Testis (tissue), 2 donors: ENCODE measurements at regions not wholly inside any gene's neighbourhood (a gene's known extent, or its start where the extent isn't known, plus 50 kb on each side); places are given as distances from the start of the nearest gene placed in this dataset.
"Not testable (repeated sequence)": the region's sequence is repeated elsewhere in the genome, so short reads cannot be mapped to it uniquely, and the experiment has no call there.

Experiments
- DNase-seq: peaks from one replicate; pipeline ENCODE4 v3.0.0-alpha.2; 2019
- H3K27ac ChIP-seq, 2 donors: fragments of 200-600 bp; sonication (generic); one replicate each; pipeline ENCODE4 v1.5.1; 2019
- H3K27me3 ChIP-seq: fragments of 200-600 bp; sonication (generic); one replicate; pipeline ENCODE4 v1.5.1; 2019
- H3K36me3 ChIP-seq: fragments of 200-600 bp; sonication (generic); one replicate; pipeline ENCODE4 v1.5.1; 2017; ENCODE audit warnings: low read depth; ENCODE audit errors: missing control alignments
- H3K4me1 ChIP-seq: fragments of 200-600 bp; sonication (generic); one replicate; pipeline ENCODE4 v1.5.1; 2019
- H3K4me3 ChIP-seq, 2 donors: fragments of 200-600 bp; sonication (generic); one replicate each; pipeline ENCODE4 v1.5.1; 2017 to 2019
- H3K9me3 ChIP-seq: fragments of 200-600 bp; sonication (generic); one replicate; pipeline ENCODE4 v1.5.1; 2017
- POLR2A ChIP-seq: fragments of 450-650 bp; IDR thresholded peaks from one replicate; pipeline ENCODE4 v1.6.1; 2017; ENCODE audit warnings: antibody characterized with exemption, mild to moderate bottlenecking, moderate library complexity
- WGBS, 2 donors: methylation state at CpG; one replicate each; pipeline ENCODE4 v1.1.5; 2018; 5-methylcytosine and 5-hydroxymethylcytosine counted together
- intact Hi-C: fragments of 100-400 bp; cut with DNase I; formaldehyde crosslinking; loops from one replicate; pipeline ENCODE4 v1.15.1; 2023; ENCODE audit warnings: low total_unique reads
- TF ChIP-seq, protein P1 (sequence below), 3 experiments: fragments of 450-650 bp in 2 of 3; fragments of 200-600 bp in 1 of 3; sonication (generic) in 1 of 3; IDR thresholded peaks; one replicate each; pipeline ENCODE4 v1.5.1; 2016 to 2019; ENCODE audit warnings: antibody characterized with exemption in 3 of 3, mild to moderate bottlenecking in 2 of 3, moderate library complexity in 1 of 3

DNA sequence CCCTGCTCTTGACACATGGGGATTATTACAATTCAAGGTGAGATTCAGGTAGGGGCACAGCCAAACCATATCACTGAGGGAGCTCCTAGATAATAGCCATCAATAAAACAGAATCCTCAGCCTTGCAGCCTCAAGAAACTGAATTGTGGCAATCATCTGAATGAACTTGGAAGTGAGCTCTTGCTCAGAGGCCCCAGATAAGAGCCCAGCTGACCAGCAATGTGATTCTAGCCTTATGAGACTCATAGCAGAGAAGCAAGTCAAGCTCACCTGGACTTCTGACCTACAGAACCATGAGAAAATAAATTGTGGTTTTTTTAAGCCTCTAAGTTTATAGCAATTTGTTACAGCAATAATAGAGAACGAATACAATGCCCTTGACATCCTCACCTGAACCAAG, 302.5 kb downstream of the LTN1 start:
- 83 to 91% methylated on average over 1 of the region's 1 CpG for WGBS, 2 donors
- Histone ChIP-seq H3K4me3 (no peak overlapping the region), H3K36me3 (no peaks in the 10 kb centered on the region), H3K9me3 (no peaks in the 10 kb centered on the region), H3K4me1 (no peaks in the 10 kb centered on the region), H3K27me3 (no peaks in the 10 kb centered on the region), H3K27ac (no peak overlapping the region)
- intact Hi-C loops, result no loop called here
- DNase-seq, result no peak
- no peak for TF ChIP-seq POLR2A
- TF ChIP-seq, protein P1, sequence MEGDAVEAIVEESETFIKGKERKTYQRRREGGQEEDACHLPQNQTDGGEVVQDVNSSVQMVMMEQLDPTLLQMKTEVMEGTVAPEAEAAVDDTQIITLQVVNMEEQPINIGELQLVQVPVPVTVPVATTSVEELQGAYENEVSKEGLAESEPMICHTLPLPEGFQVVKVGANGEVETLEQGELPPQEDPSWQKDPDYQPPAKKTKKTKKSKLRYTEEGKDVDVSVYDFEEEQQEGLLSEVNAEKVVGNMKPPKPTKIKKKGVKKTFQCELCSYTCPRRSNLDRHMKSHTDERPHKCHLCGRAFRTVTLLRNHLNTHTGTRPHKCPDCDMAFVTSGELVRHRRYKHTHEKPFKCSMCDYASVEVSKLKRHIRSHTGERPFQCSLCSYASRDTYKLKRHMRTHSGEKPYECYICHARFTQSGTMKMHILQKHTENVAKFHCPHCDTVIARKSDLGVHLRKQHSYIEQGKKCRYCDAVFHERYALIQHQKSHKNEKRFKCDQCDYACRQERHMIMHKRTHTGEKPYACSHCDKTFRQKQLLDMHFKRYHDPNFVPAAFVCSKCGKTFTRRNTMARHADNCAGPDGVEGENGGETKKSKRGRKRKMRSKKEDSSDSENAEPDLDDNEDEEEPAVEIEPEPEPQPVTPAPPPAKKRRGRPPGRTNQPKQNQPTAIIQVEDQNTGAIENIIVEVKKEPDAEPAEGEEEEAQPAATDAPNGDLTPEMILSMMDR (IDR thresholded peaks at IDR 0.05), result no peak

DNA sequence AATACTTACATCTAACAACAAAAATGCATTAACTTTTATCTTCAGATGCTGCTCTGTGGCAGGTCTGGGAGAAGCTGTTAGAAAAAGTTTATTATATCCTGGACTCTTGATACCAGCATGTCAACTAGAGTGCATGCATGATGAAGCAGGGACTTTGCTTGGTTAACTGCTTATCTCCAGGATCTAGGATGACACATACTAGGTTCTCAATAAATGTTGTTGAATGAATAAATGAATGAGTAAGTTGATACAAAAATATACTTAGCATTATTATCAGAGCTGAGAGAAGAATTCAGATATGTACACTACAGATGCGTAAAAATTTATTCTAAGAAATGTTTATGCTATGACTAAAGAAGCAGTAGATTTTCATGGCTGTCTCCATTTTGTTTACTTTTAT, 304.3 kb downstream of the LTN1 start:
- Histone ChIP-seq H3K4me1 (no peaks in the 10 kb centered on the region), H3K36me3 (no peaks in the 10 kb centered on the region), H3K27me3 (no peaks in the 10 kb centered on the region), H3K9me3 (no peaks in the 10 kb centered on the region), H3K27ac (no peak overlapping the region), H3K4me3 (no peak overlapping the region)
- DNase-seq, result no peak
- intact Hi-C loops, result no loop called here
- TF ChIP-seq, protein P1 (IDR thresholded peaks at IDR 0.05), result no peak
- no peak for TF ChIP-seq POLR2A
- WGBS, 2 donors, result 97 to 100% methylated on average over 1 of the region's 1 CpG

DNA sequence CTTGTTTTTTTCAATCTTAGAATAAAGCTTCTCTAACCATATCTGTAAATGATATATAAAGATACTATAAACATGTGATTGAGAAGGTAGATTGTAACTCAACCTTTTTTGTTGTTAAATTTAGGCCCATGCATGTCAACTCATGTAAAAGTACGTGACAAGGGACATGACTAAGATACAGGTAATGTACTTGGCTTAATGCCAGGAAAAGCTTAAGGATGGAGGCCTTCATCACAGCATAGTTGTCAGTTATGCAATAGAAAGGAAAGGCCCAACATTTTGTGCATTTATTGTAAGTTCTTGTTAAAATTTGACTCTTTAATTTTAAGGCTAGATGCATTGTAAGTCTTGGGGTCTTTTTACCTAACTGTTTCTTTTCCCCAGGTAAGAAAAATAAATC, 305.1 kb downstream of the LTN1 start:
- Histone ChIP-seq H3K27ac (no peak overlapping the region), H3K9me3 (no peaks in the 10 kb centered on the region), H3K36me3 (no peaks in the 10 kb centered on the region), H3K4me1 (no peaks in the 10 kb centered on the region), H3K27me3 (no peaks in the 10 kb centered on the region), H3K4me3 (no peak overlapping the region)
- TF ChIP-seq POLR2A, result no peak
- TF ChIP-seq, protein P1 (IDR thresholded peaks at IDR 0.05), result no peak
- 91% methylated on average over 1 of the region's 1 CpG for WGBS, 2 donors
- intact Hi-C loops, result no loop called here
- no peak for DNase-seq

DNA sequence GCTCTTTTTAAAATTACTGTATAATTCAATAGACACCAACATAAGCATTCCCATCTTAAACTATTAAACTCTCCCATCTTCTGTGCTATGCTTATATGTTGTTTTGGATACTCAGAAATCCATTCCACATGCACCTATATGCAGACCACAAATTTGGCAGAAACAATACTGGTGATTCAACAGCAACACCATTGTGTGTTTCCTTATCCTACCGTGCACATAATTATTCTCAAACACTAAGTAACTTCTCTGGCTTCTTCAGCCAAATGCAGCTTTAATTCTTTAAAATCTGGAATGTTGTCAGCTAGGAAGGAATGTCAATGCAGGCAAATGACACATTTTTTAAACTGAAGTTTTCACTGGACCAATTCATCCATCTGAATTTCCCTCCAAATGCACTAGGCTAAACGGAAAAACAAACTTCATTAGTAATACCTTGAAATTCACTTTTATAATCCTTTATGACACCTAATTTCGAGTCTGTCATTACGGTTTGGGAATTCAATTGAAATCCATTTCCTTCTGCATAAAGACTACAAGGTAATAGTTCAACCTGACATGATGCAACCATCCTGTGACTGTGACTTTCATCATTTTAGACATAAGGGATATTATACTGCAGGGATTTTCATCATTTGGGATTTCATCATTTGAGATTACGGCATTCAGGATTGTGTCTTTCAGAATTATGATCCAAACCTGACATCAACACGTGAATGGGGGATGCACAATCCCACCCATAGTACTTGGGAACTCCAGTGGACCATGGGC, 308.5 kb downstream of the LTN1 start:
- intact Hi-C loops, result no loop called here
- no peak overlapping the region for H3K27ac ChIP-seq
- H3K4me1 ChIP-seq, result no peaks in the 10 kb centered on the region
- H3K36me3 ChIP-seq, result no peaks in the 10 kb centered on the region
- no peak for DNase-seq
- H3K9me3 ChIP-seq, result no peaks in the 10 kb centered on the region
- no peak for TF ChIP-seq POLR2A
- TF ChIP-seq, protein P1 (IDR thresholded peaks at IDR 0.05), result no peak
- no peaks in the 10 kb centered on the region for H3K27me3 ChIP-seq
- H3K4me3 ChIP-seq, result no peak overlapping the region
- 83 to 87% methylated on average over 6 of the region's 6 CpGs for WGBS, 2 donors

DNA sequence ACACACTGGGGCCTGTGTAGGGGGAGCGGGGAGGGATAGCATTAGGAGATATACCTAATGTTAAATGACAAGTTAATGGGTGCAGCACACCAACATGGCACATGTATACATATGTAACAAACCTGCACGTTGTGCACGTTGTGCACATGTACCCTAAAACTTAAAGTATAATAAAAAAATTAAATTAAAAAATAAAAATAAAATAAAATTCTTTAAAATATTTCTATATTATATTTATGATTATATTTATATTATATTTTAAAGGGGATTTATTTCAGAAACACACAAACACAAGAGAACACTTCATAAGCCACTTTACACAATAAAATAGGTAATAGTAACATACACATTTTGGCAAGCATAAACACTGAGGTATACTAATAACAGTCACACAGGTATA, 309.8 kb downstream of the LTN1 start:
- H3K9me3 ChIP-seq, H3K4me1 ChIP-seq, H3K4me3 ChIP-seq, H3K27me3 ChIP-seq, DNase-seq, H3K36me3 ChIP-seq, intact Hi-C loops, H3K27ac ChIP-seq: not testable (repeated sequence)
- WGBS, 2 donors, result 94 to 95% methylated on average over 3 of the region's 3 CpGs

DNA sequence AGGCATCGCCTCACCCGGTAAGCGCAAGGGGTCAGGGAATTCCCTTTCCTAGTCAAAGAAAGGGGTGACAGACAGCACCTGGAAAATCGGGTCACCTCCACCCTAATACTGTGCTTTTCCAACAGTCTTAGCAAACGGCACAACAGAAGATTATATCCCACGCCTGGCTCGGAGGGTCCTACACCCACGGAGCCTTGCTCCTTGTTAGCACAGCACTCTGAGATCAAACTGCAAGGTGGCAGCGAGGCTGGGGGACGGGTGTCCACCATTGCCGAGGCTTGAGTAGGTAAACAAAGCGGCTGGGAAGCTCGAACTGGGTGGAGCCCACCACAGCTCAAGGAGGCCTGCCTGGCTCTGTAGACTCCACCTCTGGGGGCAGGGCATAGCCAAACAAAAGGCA, 315.6 kb downstream of the LTN1 start:
- H3K27me3 ChIP-seq, H3K4me1 ChIP-seq, H3K36me3 ChIP-seq, intact Hi-C loops, H3K9me3 ChIP-seq, DNase-seq, H3K4me3 ChIP-seq, H3K27ac ChIP-seq: not testable (repeated sequence)
- 82 to 91% methylated on average over 13 of the region's 13 CpGs for whole genome bisulfite sequencing, 2 donors
